ENCODE measurements at regions not wholly inside any gene's neighbourhood (a gene's known extent, or its start where the extent isn't known, plus 50 kb on each side); places are given as distances from the start of the nearest gene placed in this dataset.

- TF ChIP-seq POLR2A (IDR thresholded peaks at IDR 0.05) (no peak), CTCF (IDR thresholded peaks at IDR 0.05) (no peak)
Measured at GRCh38 chr21:16250273-16250672, 520.5 kb downstream of the USP25 start.
